ENCODE measurements at regions not wholly inside any gene's neighbourhood (a gene's known extent, or its start where the extent isn't known, plus 50 kb on each side); places are given as distances from the start of the nearest gene placed in this dataset.
"Not testable (repeated sequence)": the region's sequence is repeated elsewhere in the genome, so short reads cannot be mapped to it uniquely, and the experiment has no call there.

- no peak for DNase-seq (ENCODE audit: low read depth)
These were observed 54.5 kb downstream of the IRX5 start for GRCh38 chr16:54985156-54985555.

DNA sequence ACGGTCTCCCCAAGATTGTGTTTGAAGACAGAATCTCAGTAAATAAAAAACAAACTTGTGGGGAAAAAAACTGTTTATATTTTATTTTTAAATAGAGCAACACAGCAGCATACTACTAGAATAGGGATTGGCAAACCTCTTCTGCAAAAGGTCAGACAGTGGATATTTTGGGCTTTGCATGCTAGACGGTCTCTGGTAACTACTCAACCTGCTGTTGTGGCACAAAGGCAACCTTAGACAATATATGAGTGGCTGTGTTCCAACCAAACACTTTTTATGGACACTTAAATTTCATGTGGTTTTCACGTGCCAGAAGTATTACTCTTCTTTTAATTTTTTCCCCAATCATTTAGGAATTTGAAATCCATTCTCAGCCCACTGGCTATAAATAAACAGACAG, 55.0 kb downstream of the IRX5 start:
- no peak for DNase-seq (ENCODE audit: low read depth)

- DNase-seq (ENCODE audit: low read depth): no peak
These were observed 55.7 kb downstream of the IRX5 start for GRCh38 chr16:54986409-54986808.

DNA sequence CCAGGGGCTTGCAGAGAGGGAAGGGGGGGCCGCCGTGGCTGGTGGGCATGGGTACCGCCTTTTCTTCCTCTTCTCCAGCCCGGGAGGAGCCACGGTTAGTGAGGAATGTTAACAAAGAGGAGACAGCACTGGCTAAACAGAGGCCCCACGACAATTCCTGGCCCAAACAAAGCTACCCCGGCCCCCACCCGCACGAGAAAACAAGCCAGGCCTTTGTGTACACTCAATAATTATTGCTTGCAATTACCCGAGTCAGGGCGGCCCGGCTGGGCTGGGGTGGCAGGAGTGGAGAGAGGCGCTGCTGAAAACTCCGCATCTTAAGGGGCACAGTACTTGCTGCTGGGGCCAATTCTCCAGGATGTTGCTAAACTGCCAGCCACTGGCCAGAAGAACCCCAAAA, 56.4 kb downstream of the IRX5 start:
- no peak for DNase-seq (ENCODE audit: low read depth)

GRCh38 chr16:54991525-54991924, 60.9 kb downstream of the IRX5 start:
- no peak for DNase-seq (ENCODE audit: low read depth)

DNA sequence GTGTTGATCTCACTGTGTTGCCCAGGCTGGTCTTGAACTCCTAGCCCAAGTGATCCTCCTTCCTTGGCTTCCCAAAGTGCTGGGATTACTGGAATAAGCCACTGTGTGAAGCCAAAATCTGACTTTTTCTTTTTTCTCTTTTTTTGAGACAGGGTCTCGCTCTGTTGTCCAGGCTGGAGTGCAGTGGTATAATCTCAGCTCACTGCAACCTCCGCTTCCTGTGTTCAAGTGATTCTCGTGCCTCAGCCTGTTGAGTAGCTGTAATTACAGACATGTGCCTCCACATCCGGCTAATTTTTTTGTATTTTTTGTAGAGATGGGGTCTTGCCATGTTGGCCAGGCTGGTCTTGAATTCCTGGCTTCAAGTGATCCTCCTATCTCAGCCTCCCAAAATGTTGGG, 61.3 kb downstream of the IRX5 start:
- not testable (repeated sequence) for DNase-seq (ENCODE audit: low read depth)

- no peak for DNase-seq (ENCODE audit: low read depth)
These were observed 62.6 kb downstream of the IRX5 start for GRCh38 chr16:54993106-54993895.

DNA sequence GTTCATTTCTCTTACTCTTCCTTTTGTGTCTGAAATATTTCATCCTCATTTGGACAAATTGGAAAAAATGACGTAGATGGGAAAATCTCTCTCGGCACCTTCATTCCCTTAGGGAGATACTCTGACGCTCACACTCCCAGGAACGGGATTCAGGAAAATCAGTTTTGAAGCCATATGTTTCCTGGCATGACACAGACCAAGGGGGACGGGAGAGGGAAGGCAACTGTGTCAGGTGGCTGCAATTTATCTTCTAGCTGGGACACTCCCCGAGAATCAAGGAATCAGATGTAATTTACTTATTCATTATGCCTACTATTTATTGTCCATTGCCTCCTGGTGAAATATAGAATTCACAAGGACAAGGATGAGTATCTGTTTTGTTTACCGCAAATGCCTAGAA, 65.5 kb downstream of the IRX5 start:
- no peak for DNase-seq (ENCODE audit: low read depth)

GRCh38 chr16:54998834-54999233, 68.2 kb downstream of the IRX5 start:
- no peak for DNase-seq (ENCODE audit: low read depth)

- DNase-seq (ENCODE audit: low read depth): no peak
These were observed 68.8 kb downstream of the IRX5 start for GRCh38 chr16:54999481-54999880.

GRCh38 chr16:55000595-55000994, 69.9 kb downstream of the IRX5 start:
- no peak for DNase-seq (ENCODE audit: low read depth)

GRCh38 chr16:55001931-55002330, 71.3 kb downstream of the IRX5 start:
- DNase-seq (ENCODE audit: low read depth): no peak

- no peak for DNase-seq (ENCODE audit: low read depth)
These were observed 71.8 kb downstream of the IRX5 start for GRCh38 chr16:55002419-55002818.

GRCh38 chr16:55003306-55003705, 72.6 kb downstream of the IRX5 start:
- no peak for DNase-seq (ENCODE audit: low read depth)

GRCh38 chr16:55003916-55004315, 73.3 kb downstream of the IRX5 start:
- no peak for DNase-seq (ENCODE audit: low read depth)

DNA sequence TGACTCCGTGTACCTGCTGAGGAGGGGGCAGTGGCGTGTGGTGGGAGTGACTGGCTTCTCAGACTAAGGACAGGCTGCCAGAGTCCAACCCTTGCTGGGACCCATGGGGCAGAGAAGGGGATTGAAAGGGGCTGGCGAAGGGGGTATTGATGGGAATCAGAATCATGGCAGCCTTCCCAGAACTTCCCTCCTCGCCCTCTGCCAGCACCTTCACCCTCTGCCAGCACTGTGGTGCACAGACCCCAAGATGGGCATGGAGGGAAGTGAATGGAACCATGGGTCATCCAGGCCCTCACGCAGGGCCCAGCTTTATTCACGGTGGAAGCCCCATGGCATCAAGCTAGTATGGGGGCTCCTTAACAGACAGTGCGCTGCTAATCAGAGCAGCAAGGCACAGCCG, 76.8 kb downstream of the IRX5 start:
- DNase-seq (ENCODE audit: low read depth): no peak

DNA sequence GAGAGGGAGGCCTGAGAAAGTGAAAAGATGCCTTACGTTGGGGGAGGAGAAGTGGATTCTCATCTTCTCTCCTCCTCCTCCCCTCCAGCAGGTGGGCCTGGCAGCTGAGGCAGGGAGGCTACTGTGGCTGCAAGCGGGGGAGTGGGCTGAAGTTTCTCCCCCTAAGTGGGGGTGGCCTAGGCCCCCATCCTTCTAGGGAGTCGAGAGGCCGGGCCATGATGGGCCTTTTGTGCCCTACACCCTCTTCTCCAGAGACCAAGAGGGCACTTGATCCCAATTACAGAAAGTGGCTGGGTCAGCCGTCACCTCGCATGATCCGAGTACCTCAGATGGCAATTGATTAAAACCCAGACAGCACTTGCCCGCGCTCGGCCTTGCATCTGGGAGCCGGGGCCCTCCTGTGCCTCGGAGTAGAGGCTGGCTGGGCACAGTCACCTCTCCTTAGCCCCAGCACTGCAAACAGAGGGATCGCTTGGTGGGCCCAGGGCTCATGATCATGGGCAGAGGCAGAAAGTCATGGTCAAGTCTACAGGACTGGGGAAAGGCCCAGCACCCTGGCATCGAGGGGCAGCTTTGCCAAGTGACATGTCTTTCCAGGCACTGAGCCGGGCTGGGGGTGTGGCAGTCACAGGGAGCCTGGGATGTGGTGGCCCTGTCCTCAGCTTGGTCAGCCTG, 78.3 kb downstream of the IRX5 start:
- DNase-seq (ENCODE audit: low read depth): no peak

- no peak for DNase-seq (ENCODE audit: low read depth)
These were observed 78.9 kb downstream of the IRX5 start for GRCh38 chr16:55009581-55009980.

DNA sequence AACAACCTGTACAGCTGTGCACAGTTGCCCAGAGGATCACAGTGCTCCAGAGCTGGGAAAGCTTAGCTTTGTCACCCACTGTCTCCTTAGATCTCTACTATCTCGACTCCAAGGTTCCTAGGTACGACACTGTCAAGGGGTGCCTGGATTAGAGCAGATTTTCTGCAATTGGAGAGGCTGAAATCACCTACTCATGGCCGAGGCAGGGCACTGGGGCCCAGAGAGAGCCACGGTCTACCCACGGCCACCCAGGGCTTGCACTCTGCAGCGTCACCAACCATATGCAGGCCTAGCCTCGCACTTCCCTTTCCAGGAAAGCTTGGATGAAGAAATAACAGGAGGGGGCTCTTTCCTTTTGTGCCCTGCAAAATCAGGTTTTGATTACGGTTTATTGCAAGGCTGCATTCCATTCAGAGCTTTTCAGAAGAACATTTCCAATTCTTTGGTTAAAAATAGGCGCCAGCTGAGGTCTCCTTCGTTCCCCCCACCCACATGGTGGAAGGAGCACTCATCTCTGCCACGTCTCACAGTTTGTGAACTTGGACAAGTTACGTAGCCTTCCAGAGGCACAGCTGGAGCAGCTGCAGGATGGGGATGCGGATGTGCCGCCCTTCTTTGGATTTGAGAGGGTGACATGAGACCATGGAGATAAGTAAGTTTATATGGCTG, 80.0 kb downstream of the IRX5 start:
- DNase-seq (ENCODE audit: low read depth): no peak

DNA sequence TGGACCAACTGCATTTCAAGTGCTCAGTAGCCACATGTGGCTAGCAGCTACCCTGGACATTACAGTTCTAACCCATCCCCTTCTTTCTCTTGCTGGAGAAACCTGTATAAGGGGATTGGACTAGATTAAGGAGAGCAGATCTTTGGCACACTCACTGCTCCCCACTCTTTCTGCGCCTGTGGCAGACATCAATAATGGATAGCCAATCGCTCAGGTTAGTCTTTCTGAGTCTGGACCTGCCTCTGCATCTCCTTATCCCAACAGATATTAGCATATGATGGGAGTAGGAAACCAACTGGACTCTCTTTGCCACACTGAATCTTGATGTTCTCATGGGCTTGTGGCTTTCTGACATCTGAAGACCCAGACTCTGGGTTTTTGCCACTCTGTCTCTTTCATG, 81.7 kb downstream of the IRX5 start:
- DNase-seq (ENCODE audit: low read depth): no peak

- no peak for DNase-seq (ENCODE audit: low read depth)
These were observed 82.1 kb downstream of the IRX5 start for GRCh38 chr16:55012793-55013192.

- DNase-seq (ENCODE audit: low read depth): no peak
These were observed 83.4 kb downstream of the IRX5 start for GRCh38 chr16:55014022-55014421.

Measured in forelimb muscle (tissue), 1 donor.